Tibial nerve (tissue), 4 donors: ENCODE measurements at regions not wholly inside any gene's neighbourhood (a gene's known extent, or its start where the extent isn't known, plus 50 kb on each side); places are given as distances from the start of the nearest gene placed in this dataset.

Source experiments
- DNase-seq, 2 donors: peaks; one replicate each; pipeline ENCODE4 v3.0.0-alpha.2; 2019; ENCODE audit warnings: low spot score in 2 of 2
- H3K27ac ChIP-seq, 4 donors: fragments of 200-600 bp; sonication (generic) in 3 of 4; one replicate each; pipeline ENCODE4 v1.5.1; 2017 to 2019; ENCODE audit warnings: mild to moderate bottlenecking in 1 of 4
- H3K27me3 ChIP-seq, 2 donors: fragments of 200-600 bp; sonication (generic) in 1 of 2; one replicate each; pipeline versions ENCODE4 v1.5.1 to v1.6.0; 2017 to 2019
- H3K36me3 ChIP-seq, 3 donors: fragments of 200-600 bp; sonication (generic); one replicate each; pipeline ENCODE4 v1.5.1; 2018 to 2019
- H3K4me1 ChIP-seq, 4 donors: fragments of 200-600 bp; sonication (generic) in 3 of 4; one replicate each; pipeline ENCODE4 v1.5.1; 2017 to 2019
- H3K4me3 ChIP-seq, 4 donors: fragments of 200-600 bp; sonication (generic) in 3 of 4; one replicate each; pipeline ENCODE4 v1.5.1; 2017 to 2019; ENCODE audit warnings: mild to moderate bottlenecking in 1 of 4, moderate library complexity in 1 of 4
- H3K9me3 ChIP-seq, 4 donors: fragments of 200-600 bp; sonication (generic) in 3 of 4; one replicate each; pipeline ENCODE4 v1.5.1; 2017 to 2019
- CTCF ChIP-seq, 5 experiments: fragments of 200-600 bp in 3 of 5; fragments of 450-650 bp in 2 of 5; sonication (generic) in 3 of 5; IDR thresholded peaks; one replicate each; pipeline ENCODE4 v1.5.1; 2016 to 2019; ENCODE audit warnings: antibody characterized with exemption in 5 of 5, mild to moderate bottlenecking in 3 of 5, moderate library complexity in 2 of 5
- EP300 ChIP-seq, 2 donors: sonication (generic); formaldehyde crosslinking; IDR thresholded peaks; one replicate each; pipeline ENCODE4 v1.6.1; 2017; ENCODE audit warnings: antibody characterized with exemption in 2 of 2, mild to moderate bottlenecking in 1 of 2
- POLR2A ChIP-seq, 2 donors: fragments of 450-650 bp; IDR thresholded peaks; one replicate each; pipeline ENCODE4 v1.6.1; 2017; ENCODE audit warnings: antibody characterized with exemption in 2 of 2, mild to moderate bottlenecking in 2 of 2, moderate library complexity in 2 of 2
- WGBS, 2 donors: methylation state at CpG; one replicate each; pipeline ENCODE4 v1.1.5; 2018; 5-methylcytosine and 5-hydroxymethylcytosine counted together

GRCh38 chr18:61108706-61109105 is 224.5 kb upstream of the CDH20 start:
- Histone ChIP-seq H3K36me3 (no peaks in the 10 kb centered on the region), H3K27me3 (no peaks in the 10 kb centered on the region), H3K27ac (no peak overlapping the region), H3K4me3 (no peak overlapping the region), H3K9me3 (no peaks in the 10 kb centered on the region), H3K4me1 (no peaks in the 10 kb centered on the region)
- TF ChIP-seq EP300 (IDR thresholded peaks at IDR 0.05) (no peak), POLR2A (IDR thresholded peaks at IDR 0.05) (no peak), CTCF (IDR thresholded peaks at IDR 0.05) (no peak)
- DNase-seq, result no peak

DNA sequence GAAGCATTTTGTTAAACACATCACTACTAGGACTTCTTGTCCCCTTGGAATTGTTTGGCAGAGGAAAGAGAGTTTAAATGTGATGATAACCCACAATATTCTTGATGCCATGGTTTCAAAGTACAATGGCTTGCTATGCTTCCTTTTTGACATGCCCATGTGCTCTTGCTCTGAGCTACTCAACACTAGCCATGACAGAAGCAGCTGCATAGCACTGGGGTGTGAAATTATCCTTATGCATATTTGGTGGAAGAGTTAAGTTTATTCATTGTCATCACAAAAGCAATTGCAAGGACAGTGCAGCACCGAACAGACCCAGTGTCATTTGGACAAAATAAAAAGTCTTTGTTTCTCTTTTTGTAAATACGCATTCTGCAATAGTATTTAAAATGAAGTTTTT is 209.9 kb upstream of the CDH20 start:
- WGBS, 2 donors, result 77 to 84% methylated on average over 2 of the region's 2 CpGs
- TF ChIP-seq EP300 (IDR thresholded peaks at IDR 0.05), result no peak
- no peak for TF ChIP-seq CTCF (IDR thresholded peaks at IDR 0.05)
- no peak for TF ChIP-seq POLR2A (IDR thresholded peaks at IDR 0.05)

GRCh38 chr18:61127714-61128467 is 205.3 kb upstream of the CDH20 start:
- Histone ChIP-seq H3K4me3 (no peak overlapping the region), H3K36me3 (no peaks in the 10 kb centered on the region), H3K27ac (no peak overlapping the region), H3K4me1 (no peaks in the 10 kb centered on the region), H3K27me3 (no peaks in the 10 kb centered on the region), H3K9me3 (no peaks in the 10 kb centered on the region)
- no peak for DNase-seq
- TF ChIP-seq EP300 (IDR thresholded peaks at IDR 0.05) (no peak), POLR2A (IDR thresholded peaks at IDR 0.05) (no peak), CTCF (IDR thresholded peaks at IDR 0.05) (no peak)
- WGBS, 2 donors, result 27 to 37% methylated on average over 6 of the region's 6 CpGs

More for the DNA sequence above, 209.9 kb upstream of the CDH20 start:
- H3K4me3 ChIP-seq, result no peak overlapping the region
- H3K9me3 ChIP-seq, result no peaks in the 10 kb centered on the region
- H3K4me1 ChIP-seq, result no peaks in the 10 kb centered on the region
- no peaks in the 10 kb centered on the region for H3K36me3 ChIP-seq
- H3K27ac ChIP-seq, result no peak overlapping the region
- H3K27me3 ChIP-seq, result no peaks in the 10 kb centered on the region
- no peak for DNase-seq

- Histone ChIP-seq H3K27me3 (no peaks in the 10 kb centered on the region), H3K36me3 (no peaks in the 10 kb centered on the region), H3K4me3 (no peak overlapping the region), H3K9me3 (no peaks in the 10 kb centered on the region), H3K27ac (no peak overlapping the region), H3K4me1 (no peaks in the 10 kb centered on the region)
- DNase-seq, result no peak
- no peak for TF ChIP-seq CTCF (IDR thresholded peaks at IDR 0.05)
- TF ChIP-seq POLR2A (IDR thresholded peaks at IDR 0.05), result no peak
- no peak for TF ChIP-seq EP300 (IDR thresholded peaks at IDR 0.05)
Observed at GRCh38 chr18:61129001-61129400, 204.2 kb upstream of the CDH20 start.

GRCh38 chr18:61132031-61132430 is 201.2 kb upstream of the CDH20 start:
- no peaks in the 10 kb centered on the region for H3K27me3 ChIP-seq
- WGBS, 2 donors, result 92 to 94% methylated on average over 2 of the region's 2 CpGs

More at GRCh38 chr18:61132031-61132430, 201.2 kb upstream of the CDH20 start:
- Histone ChIP-seq H3K27ac (no peak overlapping the region), H3K4me1 (no peaks in the 10 kb centered on the region), H3K4me3 (no peak overlapping the region), H3K9me3 (no peaks in the 10 kb centered on the region), H3K36me3 (no peaks in the 10 kb centered on the region)
- TF ChIP-seq CTCF (IDR thresholded peaks at IDR 0.05), result no peak
- no peak for TF ChIP-seq EP300 (IDR thresholded peaks at IDR 0.05)
- TF ChIP-seq POLR2A (IDR thresholded peaks at IDR 0.05), result no peak
- no peak for DNase-seq
